ENCODE measurements at regions not wholly inside any gene's neighbourhood (a gene's known extent, or its start where the extent isn't known, plus 50 kb on each side); places are given as distances from the start of the nearest gene placed in this dataset.
A peak's percentile ranks its signal among the peaks of the same experiment; 100 is the strongest.

DNA sequence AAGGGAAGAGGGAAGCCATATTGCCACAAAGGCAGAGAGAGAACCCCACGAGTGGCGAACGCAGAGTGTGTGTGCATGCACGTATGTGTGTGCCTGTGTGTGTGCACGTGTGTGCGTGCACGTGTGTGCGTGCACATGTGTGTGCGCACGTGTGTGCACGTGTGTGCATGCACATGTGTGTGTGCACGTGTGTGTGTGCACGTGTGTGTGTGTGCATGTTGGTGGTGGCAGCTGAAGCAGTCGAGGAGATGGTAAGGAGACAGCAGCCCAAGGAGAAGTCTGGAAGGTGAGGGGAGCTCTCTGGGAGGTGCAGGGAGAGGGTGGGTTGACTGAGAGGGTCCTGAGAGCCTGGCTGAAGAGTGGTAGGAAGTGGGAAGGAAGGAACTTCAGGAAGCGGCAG lies 94.1 kb upstream of the NECTIN1 start:
- TF ChIP-seq, protein P1, sequence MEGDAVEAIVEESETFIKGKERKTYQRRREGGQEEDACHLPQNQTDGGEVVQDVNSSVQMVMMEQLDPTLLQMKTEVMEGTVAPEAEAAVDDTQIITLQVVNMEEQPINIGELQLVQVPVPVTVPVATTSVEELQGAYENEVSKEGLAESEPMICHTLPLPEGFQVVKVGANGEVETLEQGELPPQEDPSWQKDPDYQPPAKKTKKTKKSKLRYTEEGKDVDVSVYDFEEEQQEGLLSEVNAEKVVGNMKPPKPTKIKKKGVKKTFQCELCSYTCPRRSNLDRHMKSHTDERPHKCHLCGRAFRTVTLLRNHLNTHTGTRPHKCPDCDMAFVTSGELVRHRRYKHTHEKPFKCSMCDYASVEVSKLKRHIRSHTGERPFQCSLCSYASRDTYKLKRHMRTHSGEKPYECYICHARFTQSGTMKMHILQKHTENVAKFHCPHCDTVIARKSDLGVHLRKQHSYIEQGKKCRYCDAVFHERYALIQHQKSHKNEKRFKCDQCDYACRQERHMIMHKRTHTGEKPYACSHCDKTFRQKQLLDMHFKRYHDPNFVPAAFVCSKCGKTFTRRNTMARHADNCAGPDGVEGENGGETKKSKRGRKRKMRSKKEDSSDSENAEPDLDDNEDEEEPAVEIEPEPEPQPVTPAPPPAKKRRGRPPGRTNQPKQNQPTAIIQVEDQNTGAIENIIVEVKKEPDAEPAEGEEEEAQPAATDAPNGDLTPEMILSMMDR (IDR thresholded peaks at IDR 0.05; ENCODE audit: insufficient read depth, low read depth, low read length, missing control alignments): no peak
- DNase-seq (ENCODE audit: low read depth): no peak
- H3K4me3 ChIP-seq (ENCODE audit: low read depth, low read length): no peak overlapping the region

GRCh38 chr11:119816660-119817059 lies 87.7 kb upstream of the NECTIN1 start:
- no peak overlapping the region for H3K4me3 ChIP-seq (ENCODE audit: low read depth, low read length)
- TF ChIP-seq, protein P1 (IDR thresholded peaks at IDR 0.05; ENCODE audit: insufficient read depth, low read depth, low read length, missing control alignments): no peak

GRCh38 chr11:119814766-119815165 lies 85.8 kb upstream of the NECTIN1 start:
- no peak for DNase-seq (ENCODE audit: low read depth)
- TF ChIP-seq, protein P1 (IDR thresholded peaks at IDR 0.05; ENCODE audit: insufficient read depth, low read depth, low read length, missing control alignments): no peak
- no peak overlapping the region for H3K4me3 ChIP-seq (ENCODE audit: low read depth, low read length)

More at GRCh38 chr11:119816660-119817059, 87.7 kb upstream of the NECTIN1 start:
- DNase-seq (ENCODE audit: low read depth): peak; percentile 31

DNA sequence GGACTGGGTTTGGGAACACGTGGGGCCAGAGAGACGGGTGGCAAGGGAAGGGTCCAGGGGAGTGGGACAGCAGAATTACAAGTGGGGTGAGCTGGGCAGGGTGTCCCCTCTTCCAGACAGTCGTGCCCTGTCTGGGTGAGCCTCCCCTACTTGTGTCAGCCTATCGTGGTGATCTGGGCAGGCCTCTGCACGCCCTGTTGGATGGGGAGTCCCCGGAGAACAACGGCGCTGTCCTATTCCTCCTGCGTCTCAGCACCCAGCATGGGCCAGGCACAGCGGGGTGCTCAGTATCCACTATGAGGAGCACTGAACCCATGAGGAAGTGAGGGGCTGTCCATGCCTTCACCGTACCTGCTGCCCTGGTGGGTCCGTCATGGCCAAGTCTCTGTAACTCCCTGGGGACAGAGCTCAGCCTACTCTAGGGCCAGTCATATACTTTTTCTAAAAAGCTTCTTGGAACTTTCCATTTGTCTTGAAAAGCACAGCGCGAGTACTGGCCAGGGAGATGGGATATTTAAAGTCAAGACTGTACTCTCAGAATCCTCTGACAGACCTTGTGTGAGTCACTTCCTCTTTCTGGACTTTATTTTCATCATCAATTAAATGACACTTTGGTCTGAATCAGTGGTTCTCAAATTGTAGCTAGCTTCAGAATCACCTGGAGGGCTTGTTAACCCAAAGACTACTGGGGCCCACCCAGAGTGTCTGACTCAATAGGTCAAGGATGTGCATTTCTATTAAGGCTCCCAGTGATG lies 81.7 kb upstream of the NECTIN1 start:
- TF ChIP-seq, protein P1 (IDR thresholded peaks at IDR 0.05; ENCODE audit: insufficient read depth, low read depth, low read length, missing control alignments): no peak
- no peak overlapping the region for H3K4me3 ChIP-seq (ENCODE audit: low read depth, low read length)
- DNase-seq (ENCODE audit: low read depth): no peak

DNA sequence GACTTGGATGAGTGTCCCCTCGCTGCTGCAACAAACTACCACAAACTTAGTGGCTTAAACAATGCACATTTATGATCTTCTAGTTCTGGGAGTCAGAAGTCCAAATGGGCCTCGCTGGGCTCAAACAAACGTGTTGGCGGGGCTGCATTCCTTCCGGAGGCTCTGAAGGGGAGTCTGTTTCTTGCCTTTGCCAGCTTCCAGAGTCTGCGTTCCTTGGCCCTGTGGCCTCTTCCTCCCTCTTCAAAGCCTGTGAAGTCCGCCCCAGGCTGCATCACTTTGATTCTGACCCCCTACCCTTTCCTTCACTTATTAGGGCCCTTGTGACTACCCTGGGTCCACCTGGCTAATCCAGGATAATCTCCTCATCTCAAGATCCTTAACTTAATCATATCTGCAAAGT lies 80.3 kb upstream of the NECTIN1 start:
- no peak overlapping the region for H3K4me3 ChIP-seq (ENCODE audit: low read depth, low read length)
- DNase-seq (ENCODE audit: low read depth): no peak
- TF ChIP-seq, protein P1 (IDR thresholded peaks at IDR 0.05; ENCODE audit: insufficient read depth, low read depth, low read length, missing control alignments): no peak

- DNase-seq (ENCODE audit: low read depth): no peak
- no peak overlapping the region for H3K4me3 ChIP-seq (ENCODE audit: low read depth, low read length)
- TF ChIP-seq, protein P1 (IDR thresholded peaks at IDR 0.05; ENCODE audit: insufficient read depth, low read depth, low read length, missing control alignments): no peak
These were observed 79.6 kb upstream of the NECTIN1 start for GRCh38 chr11:119808407-119809185.

All from GM12865 (cell line).